Mucosa of descending colon (tissue), 3 donors: ENCODE measurements at regions not wholly inside any gene's neighbourhood (a gene's known extent, or its start where the extent isn't known, plus 50 kb on each side); places are given as distances from the start of the nearest gene placed in this dataset.
"Not testable (repeated sequence)": the region's sequence is repeated elsewhere in the genome, so short reads cannot be mapped to it uniquely, and the experiment has no call there.

Experiments
- ATAC-seq: fragments of 200-7000 bp; cut with Tn5 transposase; one replicate; pipeline ENCODE4 v1.9.1; 2020; ENCODE audit warnings: mild to moderate bottlenecking, moderate library complexity
- DNase-seq, 3 donors: peaks; one replicate each; pipeline ENCODE4 v3.0.0-alpha.2; 2020
- H3K36me3 ChIP-seq: fragments of 200-600 bp; one replicate; pipeline ENCODE4 v1.8.0; 2021; ENCODE audit warnings: low read depth, mild to moderate bottlenecking
- H3K4me1 ChIP-seq: fragments of 200-600 bp; one replicate; pipeline ENCODE4 v1.8.0; 2021; ENCODE audit warnings: low read depth, mild to moderate bottlenecking
- H3K4me3 ChIP-seq: fragments of 200-600 bp; one replicate; pipeline ENCODE4 v1.8.0; 2021; ENCODE audit warnings: mild to moderate bottlenecking
- H3K9me3 ChIP-seq: fragments of 200-600 bp; one replicate; pipeline ENCODE4 v1.8.0; 2021; ENCODE audit warnings: mild to moderate bottlenecking
- intact Hi-C, 2 donors: fragments of 100-400 bp; cut with DNase I in 1 of 2; cut with micrococcal nuclease in 1 of 2; formaldehyde crosslinking; loops; one replicate each; pipeline versions ENCODE4 v1.11.0 to v1.11.1; 2022; cut with DNase I, micrococcal nuclease
- TF ChIP-seq, protein P1 (sequence below): fragments of 200-600 bp; IDR thresholded peaks from one replicate; pipeline ENCODE4 v1.8.0; 2022; ENCODE audit warnings: antibody characterized with exemption, mild to moderate bottlenecking
- donor health status: DM: no; HTN: no; CAD: no; lungs with moderate emphysema.
- donor health status: DM: no; HTN: no; CAD: no.
- donor health status: DM: no; HTN: yes; CAD: no.

DNA sequence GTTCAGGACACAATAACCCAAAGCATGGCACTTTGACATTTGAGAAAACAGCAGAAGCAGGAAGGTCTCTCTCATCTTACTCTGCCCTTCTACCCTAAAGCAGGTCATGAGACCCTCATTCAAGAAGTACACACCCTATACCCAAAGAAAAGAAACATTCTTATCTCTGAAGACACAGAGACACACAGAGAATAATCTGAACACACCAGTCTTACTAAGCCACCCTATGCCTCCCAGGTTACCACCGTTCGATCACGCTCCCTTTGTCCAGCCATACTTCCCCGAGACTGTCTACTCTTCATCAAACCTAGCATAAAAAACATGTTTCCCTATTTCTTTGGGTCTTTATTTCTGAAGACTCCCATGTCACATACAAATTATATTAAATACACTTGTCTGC, 66.5 kb upstream of the ANKRD10 start:
- TF ChIP-seq, protein P1, sequence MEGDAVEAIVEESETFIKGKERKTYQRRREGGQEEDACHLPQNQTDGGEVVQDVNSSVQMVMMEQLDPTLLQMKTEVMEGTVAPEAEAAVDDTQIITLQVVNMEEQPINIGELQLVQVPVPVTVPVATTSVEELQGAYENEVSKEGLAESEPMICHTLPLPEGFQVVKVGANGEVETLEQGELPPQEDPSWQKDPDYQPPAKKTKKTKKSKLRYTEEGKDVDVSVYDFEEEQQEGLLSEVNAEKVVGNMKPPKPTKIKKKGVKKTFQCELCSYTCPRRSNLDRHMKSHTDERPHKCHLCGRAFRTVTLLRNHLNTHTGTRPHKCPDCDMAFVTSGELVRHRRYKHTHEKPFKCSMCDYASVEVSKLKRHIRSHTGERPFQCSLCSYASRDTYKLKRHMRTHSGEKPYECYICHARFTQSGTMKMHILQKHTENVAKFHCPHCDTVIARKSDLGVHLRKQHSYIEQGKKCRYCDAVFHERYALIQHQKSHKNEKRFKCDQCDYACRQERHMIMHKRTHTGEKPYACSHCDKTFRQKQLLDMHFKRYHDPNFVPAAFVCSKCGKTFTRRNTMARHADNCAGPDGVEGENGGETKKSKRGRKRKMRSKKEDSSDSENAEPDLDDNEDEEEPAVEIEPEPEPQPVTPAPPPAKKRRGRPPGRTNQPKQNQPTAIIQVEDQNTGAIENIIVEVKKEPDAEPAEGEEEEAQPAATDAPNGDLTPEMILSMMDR = no peak
- H3K4me3 ChIP-seq = no peak overlapping the region
- H3K4me1 ChIP-seq = no peaks in the 10 kb centered on the region
- H3K9me3 ChIP-seq = no peaks in the 10 kb centered on the region
- no peaks in the 10 kb centered on the region for H3K36me3 ChIP-seq
- ATAC-seq = no peak
- intact Hi-C loops = no loop called here
- DNase-seq = no peak

DNA sequence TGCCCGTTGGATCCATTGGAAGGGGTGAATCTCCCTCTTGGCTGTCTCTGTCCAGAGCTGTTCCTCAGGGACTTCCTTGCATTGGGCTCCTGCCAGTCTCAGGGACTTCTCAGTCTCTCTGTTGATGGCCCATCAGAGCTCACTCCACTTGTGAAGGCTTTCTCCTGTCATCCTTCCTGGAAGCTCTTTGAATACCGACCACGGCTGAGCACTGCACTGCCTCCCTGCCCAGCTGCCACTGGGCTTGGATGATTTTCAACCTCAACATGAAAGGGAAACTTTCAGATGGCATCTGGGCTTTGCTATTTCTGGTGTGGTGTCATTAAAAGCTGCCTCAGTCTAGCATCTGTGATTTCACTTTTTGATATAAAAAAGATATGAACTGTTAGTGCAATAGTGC, 66.1 kb upstream of the ANKRD10 start:
- intact Hi-C loops = no loop called here
- TF ChIP-seq, protein P1 = no peak
- no peaks in the 10 kb centered on the region for H3K36me3 ChIP-seq
- no peaks in the 10 kb centered on the region for H3K9me3 ChIP-seq
- H3K4me1 ChIP-seq = no peaks in the 10 kb centered on the region
- ATAC-seq (no peak), DNase-seq (no peak)
- no peak overlapping the region for H3K4me3 ChIP-seq

DNA sequence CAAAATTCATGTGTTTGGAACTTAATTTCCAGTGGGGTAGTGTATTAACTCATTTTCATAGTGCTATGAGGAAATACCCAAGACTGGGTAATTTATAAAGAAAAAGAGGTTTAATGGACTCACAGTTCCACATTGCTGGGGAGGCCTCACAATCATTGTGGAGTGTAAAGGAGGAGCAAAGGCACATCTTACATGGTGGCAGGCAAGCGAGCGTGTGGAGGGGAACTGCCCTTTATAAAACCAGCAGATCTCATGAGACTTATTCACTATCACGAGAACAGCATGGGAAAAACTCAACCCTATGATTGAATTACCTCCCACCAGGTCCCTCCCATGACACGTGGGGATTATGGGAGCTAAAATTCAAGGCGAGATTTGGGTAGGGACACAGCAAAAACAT, 64.3 kb upstream of the ANKRD10 start:
- ATAC-seq, DNase-seq, intact Hi-C loops, H3K36me3 ChIP-seq, H3K4me3 ChIP-seq, H3K4me1 ChIP-seq, H3K9me3 ChIP-seq: not testable (repeated sequence)

DNA sequence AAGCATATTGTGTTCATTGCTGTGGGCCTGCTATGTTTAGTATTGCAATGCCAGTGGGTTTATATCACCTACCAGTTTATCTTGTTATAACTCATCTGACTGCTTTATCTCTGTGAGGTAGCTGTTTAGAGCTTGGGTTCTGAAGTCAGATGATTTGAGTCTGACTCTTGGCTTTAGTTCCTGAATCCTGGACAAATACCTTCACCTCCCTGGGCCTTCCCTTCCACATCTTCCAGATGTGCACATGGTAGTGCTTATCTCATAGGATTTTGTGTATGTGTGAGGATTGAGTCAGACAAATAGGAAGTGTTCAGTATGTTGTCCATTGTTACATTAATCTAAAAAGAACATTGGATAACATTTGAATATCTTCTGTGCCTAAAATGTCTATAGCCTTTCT, 63.5 kb upstream of the ANKRD10 start:
- Histone ChIP-seq H3K4me1 (no peaks in the 10 kb centered on the region), H3K36me3 (no peaks in the 10 kb centered on the region), H3K9me3 (no peaks in the 10 kb centered on the region), H3K4me3 (no peak overlapping the region)
- ATAC-seq (no peak), DNase-seq (no peak)
- TF ChIP-seq, protein P1 = no peak
- intact Hi-C loops = no loop called here

DNA sequence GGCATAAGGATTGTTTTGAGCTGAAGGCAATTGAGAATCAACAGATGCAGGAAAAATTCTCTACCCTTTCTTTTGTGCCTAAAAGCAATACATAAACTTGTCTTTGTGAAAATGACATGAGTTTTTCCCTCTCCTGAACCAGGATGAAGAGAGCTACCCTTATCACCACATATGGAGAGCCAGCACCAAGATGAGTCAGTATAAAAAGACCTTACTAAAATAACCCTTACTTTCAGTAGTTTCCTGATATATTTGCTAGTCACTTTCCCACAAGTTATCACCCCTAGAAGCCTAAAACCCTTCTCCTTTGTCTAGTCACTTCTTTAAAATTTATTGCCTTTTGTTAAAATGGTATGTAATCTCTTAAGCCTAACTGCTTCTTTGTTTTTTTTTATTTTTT, 61.9 kb upstream of the ANKRD10 start:
- Histone ChIP-seq H3K4me3 (no peak overlapping the region), H3K36me3 (no peaks in the 10 kb centered on the region), H3K4me1 (no peaks in the 10 kb centered on the region), H3K9me3 (no peaks in the 10 kb centered on the region)
- ATAC-seq = no peak
- TF ChIP-seq, protein P1 = no peak
- intact Hi-C loops = no loop called here
- DNase-seq = no peak

DNA sequence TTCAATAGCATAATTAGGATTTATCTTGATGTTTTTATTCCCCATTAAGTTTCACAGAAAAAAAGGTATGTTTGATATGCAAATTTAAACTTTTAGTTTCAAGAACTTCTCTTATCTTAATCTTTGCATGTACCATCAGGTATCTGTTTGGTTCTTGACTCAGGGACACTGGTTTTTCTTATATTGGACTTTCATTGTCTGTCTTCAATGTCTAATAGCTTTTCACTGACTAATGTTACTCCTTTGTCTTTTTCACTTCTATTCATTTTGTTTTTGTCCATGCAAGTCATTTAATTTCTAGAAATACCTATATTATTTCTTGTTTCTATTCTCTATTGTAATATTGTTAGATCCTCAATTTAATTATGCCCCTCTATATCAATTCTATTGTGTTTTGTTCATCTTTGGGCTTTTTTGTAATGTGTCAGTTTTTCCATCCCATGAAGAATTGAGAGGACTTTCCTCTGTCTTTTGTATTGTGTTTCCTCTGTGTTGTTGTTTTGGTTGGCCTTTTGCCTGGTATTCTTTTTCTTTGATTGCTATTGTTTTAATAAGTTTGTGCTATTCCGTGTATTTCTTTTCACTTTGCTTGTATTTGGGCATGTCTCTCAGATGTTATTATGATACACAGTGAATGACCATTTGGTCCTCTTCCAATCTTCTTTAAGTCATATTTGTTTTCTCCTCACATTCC, 58.3 kb upstream of the ANKRD10 start:
- intact Hi-C loops = no loop called here
- no peak for ATAC-seq

More for the DNA sequence above, 58.3 kb upstream of the ANKRD10 start:
- no peaks in the 10 kb centered on the region for H3K4me1 ChIP-seq
- no peak for DNase-seq
- H3K9me3 ChIP-seq = no peaks in the 10 kb centered on the region
- no peaks in the 10 kb centered on the region for H3K36me3 ChIP-seq
- H3K4me3 ChIP-seq = no peak overlapping the region
- TF ChIP-seq, protein P1 = no peak
